ENCODE measurements at regions not wholly inside any gene's neighbourhood (a gene's known extent, or its start where the extent isn't known, plus 50 kb on each side); places are given as distances from the start of the nearest gene placed in this dataset.

GRCh38 chr11:20308601-20309000 is 54.9 kb upstream of the HTATIP2 start:
- Histone ChIP-seq H3K27ac (no peak overlapping the region), H3K4me1 (no peaks in the 10 kb centered on the region), H3K4me3 (no peak overlapping the region), H3K9me3 (no peaks in the 10 kb centered on the region), H3K36me3 (ENCODE audit: insufficient read depth in 1 of 2, low read depth in 1 of 2) (no peaks in the 10 kb centered on the region), H3K27me3 (ENCODE audit: insufficient read depth in 3 of 3, low read length in 2 of 3) (no peaks in the 10 kb centered on the region)
- DNase-seq: no peak
- ATAC-seq: no peak
- TF ChIP-seq CTCF (IDR thresholded peaks at IDR 0.05): no peak
- intact Hi-C loops (cut with DNase I): no loop called here
- WGBS, 3 donors: 65 to 73% (median 71%) methylated on average over 2 of the region's 2 CpGs

- no peaks in the 10 kb centered on the region for H3K27me3 ChIP-seq (ENCODE audit: insufficient read depth in 3 of 3, low read length in 2 of 3)
- H3K9me3 ChIP-seq: peaks cover 7% of the 10 kb centered on the region
- TF ChIP-seq CTCF (IDR thresholded peaks at IDR 0.05): no peak
- no peak overlapping the region for H3K27ac ChIP-seq
- no peak overlapping the region for H3K4me3 ChIP-seq
- intact Hi-C loops (cut with DNase I): no loop called here
- no peaks in the 10 kb centered on the region for H3K36me3 ChIP-seq (ENCODE audit: insufficient read depth in 1 of 2, low read depth in 1 of 2)
- H3K4me1 ChIP-seq: no peaks in the 10 kb centered on the region
- WGBS, 3 donors: 26 to 39% (median 29%) methylated on average over 6 of the region's 6 CpGs
- no peak for DNase-seq
- no peak for ATAC-seq
Measured at GRCh38 chr11:20303391-20303965, 60.0 kb upstream of the HTATIP2 start.

- H3K27ac ChIP-seq: no peak overlapping the region
- H3K27me3 ChIP-seq (ENCODE audit: insufficient read depth in 3 of 3, low read length in 2 of 3): no peaks in the 10 kb centered on the region
- TF ChIP-seq CTCF (IDR thresholded peaks at IDR 0.05): no peak
- H3K9me3 ChIP-seq: no peaks in the 10 kb centered on the region
- H3K36me3 ChIP-seq (ENCODE audit: insufficient read depth in 1 of 2, low read depth in 1 of 2): no peaks in the 10 kb centered on the region
- no peaks in the 10 kb centered on the region for H3K4me1 ChIP-seq
- no peak overlapping the region for H3K4me3 ChIP-seq
- intact Hi-C loops (cut with DNase I): no loop called here
- no peak for DNase-seq
- WGBS, 3 donors: 93 to 95% (median 93%) methylated on average over 4 of the region's 4 CpGs
- no peak for ATAC-seq
Measured at GRCh38 chr11:20293992-20294391, 69.5 kb upstream of the HTATIP2 start.

GRCh38 chr11:20293531-20293930 is 70.0 kb upstream of the HTATIP2 start:
- 88 to 91% (median 90%) methylated on average over 1 of the region's 1 CpG for WGBS, 3 donors
- Histone ChIP-seq H3K4me3 (no peak overlapping the region), H3K27me3 (ENCODE audit: insufficient read depth in 3 of 3, low read length in 2 of 3) (no peaks in the 10 kb centered on the region), H3K36me3 (ENCODE audit: insufficient read depth in 1 of 2, low read depth in 1 of 2) (no peaks in the 10 kb centered on the region), H3K4me1 (no peaks in the 10 kb centered on the region), H3K9me3 (peaks cover under 1% of the 10 kb centered on the region), H3K27ac (no peak overlapping the region)
- ATAC-seq (no peak), DNase-seq (no peak)
- intact Hi-C loops (cut with DNase I): no loop called here
- no peak for TF ChIP-seq CTCF (IDR thresholded peaks at IDR 0.05)

GRCh38 chr11:20289732-20290131 is 73.8 kb upstream of the HTATIP2 start:
- no peaks in the 10 kb centered on the region for H3K27me3 ChIP-seq (ENCODE audit: insufficient read depth in 3 of 3, low read length in 2 of 3)
- DNase-seq: no peak
- H3K4me3 ChIP-seq: no peak overlapping the region
- no peaks in the 10 kb centered on the region for H3K4me1 ChIP-seq
- H3K36me3 ChIP-seq (ENCODE audit: insufficient read depth in 1 of 2, low read depth in 1 of 2): no peaks in the 10 kb centered on the region
- WGBS, 3 donors: 61 to 67% (median 64%) methylated on average over 2 of the region's 2 CpGs
- no peak for TF ChIP-seq CTCF (IDR thresholded peaks at IDR 0.05)
- H3K9me3 ChIP-seq: peaks cover 3% of the 10 kb centered on the region
- intact Hi-C loops (cut with DNase I): no loop called here
- no peak for ATAC-seq
- no peak overlapping the region for H3K27ac ChIP-seq
